GM18519 (cell line): ENCODE measurements at regions not wholly inside any gene's neighbourhood (a gene's known extent, or its start where the extent isn't known, plus 50 kb on each side); places are given as distances from the start of the nearest gene placed in this dataset.

ENCODE experiments used
- ATAC-seq: cut with Tn5 transposase; IDR thresholded peaks from one replicate; pipeline ENCODE4 v1.9.1; 2021; ENCODE audit warnings: mild to moderate bottlenecking, moderate library complexity; ENCODE audit not compliant: unreplicated experiment, low FRiP score

DNA sequence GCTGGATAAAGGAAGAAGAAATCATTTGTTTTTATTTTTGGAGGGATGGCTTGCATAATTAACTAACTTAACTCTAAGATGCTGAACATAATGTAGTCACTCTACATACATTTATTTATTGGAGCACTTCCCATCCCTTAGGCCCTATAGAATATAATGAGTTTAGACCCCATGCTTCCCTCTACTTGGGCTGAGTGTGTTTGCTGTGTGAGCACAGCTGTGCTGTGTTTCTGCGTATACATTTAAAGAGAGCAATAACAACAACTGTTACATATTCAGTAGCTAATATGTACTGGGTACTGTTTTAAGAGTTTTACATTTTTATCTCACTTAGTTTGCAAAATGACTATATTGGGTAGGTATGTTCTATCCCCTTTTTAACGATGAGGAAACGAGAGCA is 736.6 kb upstream of the NRSN1 start:
- ATAC-seq: no peak

DNA sequence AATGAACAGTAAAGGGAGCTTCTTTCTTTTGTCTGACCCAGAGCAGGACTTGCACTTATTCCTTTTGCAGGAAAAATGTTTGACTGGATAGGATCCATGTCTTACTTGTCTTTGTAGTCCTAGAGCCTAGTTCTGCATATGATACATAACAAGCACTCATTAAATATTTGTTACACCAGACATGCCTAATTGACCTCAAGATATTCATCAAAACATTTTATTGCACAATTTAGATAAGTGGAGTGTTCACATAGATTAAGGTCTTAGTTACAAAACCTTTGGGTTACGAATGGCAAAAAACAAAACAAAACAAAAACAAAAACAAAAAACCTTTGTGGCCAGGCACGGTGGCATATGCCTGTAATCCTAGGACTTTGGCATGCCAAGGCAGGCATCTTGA is 735.8 kb upstream of the NRSN1 start:
- ATAC-seq: no peak

DNA sequence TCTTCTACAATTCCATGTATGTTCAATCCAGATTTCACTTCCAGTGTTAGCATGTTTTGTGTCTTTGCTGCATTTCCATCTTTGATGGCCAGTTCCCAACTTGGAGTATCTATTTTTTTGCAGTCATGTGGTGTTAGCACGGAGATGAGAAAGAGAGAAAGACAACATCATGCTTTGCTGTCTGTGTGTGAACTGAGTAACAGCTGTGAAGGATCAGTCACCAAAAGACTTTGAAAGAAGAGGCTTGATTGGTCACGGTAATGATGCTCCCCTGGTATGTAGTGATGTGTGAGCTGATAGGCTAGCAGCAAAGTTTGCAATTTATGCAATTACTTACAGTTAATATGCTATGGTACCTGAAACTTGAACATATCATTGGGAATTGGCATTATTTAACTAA is 731.3 kb upstream of the NRSN1 start:
- ATAC-seq: no peak

DNA sequence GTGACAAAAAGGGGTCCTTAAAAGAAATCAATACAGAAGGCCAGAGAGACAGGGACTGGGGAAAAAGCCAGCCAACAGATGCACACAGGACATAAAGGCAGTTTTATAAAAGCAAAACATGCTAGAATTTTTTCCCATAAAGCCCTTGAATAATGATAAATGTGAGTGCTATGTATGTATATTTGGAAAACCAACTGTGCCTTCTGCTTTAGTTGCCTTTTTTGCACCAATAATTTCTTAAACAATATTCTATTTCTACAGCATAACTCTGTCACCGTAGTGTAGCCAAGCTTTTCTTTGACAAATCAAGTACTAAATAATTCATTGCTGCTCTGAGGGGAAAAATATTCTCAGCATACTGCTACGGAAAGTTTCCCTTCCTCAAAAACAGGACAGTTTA is 730.6 kb upstream of the NRSN1 start:
- ATAC-seq: no peak

DNA sequence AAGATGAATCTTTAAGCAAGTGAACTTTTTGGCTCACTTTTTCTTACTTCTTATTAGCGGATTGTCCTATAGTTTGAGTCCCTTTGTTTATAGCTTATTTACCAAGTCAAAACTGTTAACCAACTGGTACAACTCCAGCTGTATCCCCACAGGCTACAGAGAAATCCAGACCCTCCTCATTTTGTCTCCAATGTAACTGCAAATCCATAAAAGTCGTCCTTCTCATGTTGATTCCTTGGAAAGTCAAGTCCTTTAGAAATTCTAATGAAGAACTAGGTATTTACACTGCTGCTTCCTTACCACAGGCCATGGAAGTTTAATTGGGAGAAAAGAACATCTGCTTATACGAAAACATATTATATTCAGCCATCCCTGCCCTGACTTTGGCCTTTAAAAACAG is 729.1 kb upstream of the NRSN1 start:
- no peak for ATAC-seq

DNA sequence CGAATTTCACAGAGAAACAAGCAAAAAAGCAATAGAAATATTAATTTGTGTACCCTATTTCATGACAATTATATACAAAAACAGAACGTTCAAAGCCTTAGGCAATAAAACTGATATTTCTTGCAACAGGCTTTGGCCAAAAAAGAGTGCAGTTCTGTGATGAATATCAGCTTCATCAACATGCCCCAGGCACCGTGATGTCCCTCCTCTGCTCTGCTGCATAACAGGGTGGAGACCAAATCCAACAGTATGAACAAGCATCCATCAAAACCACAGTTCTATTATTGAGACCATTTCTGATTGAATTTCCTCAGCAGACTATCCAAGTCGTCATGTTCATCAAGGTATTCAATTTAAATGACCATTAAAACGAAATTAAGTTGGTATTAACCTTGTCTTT is 722.6 kb upstream of the NRSN1 start:
- ATAC-seq: no peak

DNA sequence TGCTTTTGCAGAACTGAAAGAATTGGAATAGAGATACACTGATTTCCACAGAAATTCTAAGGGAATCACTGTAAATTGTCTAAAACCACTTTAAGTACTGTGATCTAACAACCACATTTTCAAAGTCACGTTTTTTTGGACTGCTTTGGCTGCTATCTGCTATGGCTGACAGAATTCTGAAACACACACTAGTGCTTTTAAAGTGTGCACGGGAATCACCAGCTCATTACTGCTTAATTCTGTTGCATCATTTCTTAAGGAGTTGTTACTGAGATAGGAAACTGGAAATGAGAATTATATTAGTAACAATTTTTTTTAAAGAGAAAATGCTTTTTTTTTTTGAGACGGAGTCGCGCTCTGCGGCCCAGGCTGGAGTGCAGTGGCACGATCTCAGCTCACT is 716.5 kb upstream of the NRSN1 start:
- no peak for ATAC-seq

DNA sequence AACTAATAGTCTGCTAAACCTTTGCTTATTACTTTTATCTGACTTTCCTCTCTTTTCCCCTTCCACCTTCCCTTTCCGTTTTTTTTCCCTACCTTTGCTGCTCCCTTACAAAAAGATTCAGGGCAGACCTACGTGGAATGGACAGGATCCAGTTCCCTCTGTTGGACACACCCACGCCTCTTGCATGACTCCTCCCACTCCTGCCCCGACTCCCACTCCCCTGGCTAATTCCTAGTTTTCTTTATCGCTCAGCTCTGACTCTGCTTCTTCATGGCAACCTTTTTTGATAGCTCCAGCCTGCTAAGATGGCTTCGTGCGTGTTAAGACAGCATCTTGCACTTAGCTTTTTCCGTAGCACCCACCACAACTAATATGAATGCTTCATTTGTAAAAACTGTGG is 715.6 kb upstream of the NRSN1 start:
- no peak for ATAC-seq

DNA sequence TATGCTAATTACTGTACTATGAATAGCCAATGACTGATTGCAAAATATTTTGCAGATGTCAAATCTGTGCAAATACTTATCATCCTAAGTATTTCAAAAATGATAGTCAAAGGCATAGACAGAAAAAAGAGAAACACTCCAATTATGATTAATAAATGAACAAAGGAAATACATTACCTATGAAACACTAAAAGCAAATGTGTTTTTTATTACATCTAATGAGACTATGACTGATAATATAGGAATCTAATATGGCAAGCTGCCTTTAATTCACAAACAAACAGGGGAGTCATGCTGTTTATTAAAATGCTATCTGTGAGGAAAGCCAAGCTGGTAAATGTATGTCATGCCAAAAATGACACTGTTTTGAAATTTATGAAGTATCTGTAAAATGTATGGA is 713.2 kb upstream of the NRSN1 start:
- ATAC-seq: no peak

DNA sequence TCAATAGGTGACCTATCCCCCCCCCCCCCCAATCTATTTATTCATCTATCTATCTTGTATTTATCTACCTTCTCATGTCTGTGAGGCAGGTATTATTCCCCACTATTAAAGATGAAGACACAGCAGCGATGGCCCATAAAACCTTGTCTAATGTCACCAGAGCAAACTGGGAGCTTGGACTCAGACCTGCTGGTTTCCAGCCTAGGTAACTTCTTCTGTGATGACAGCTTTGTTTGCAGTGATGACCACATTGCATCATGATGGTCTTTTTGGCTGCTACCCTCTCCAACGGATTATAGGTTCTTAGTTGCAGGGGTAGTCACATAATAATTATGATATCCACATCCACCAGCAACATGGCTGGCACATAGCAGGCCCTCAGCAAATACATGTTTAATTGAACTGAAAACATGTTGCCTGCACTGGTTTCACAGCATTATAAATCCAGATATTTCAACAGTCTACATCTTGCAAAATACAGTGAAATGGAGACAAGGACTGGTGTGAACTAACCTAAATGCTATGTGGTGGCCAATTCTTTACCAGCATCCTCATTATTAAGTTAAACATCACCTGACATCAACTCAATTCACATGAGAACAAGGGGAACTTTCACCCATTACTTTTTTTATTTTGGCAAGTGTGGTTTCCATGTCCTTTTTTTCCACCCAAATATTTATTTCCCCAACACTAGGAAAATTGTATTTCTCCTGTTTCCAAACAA is 712.5 kb upstream of the NRSN1 start:
- ATAC-seq: no peak

DNA sequence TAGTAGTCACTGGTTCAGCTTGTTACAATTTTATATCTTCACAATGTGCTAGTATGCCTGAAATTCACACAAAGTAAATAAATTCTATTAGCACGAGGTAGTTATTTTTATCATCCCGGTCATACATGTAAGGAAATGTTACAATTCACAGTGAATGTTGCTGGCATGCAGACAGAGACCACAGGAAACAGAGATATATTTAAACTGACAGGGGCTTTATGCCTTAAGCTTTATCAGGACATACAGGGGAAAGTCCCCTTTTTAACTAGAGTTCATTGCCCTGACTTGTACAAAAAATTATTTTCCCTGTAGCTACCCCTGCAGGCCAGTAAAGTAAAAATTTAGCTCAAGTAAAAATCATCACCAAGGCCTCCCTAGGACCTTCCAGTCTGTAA is 712.0 kb upstream of the NRSN1 start:
- peak; percentile 69 for ATAC-seq

DNA sequence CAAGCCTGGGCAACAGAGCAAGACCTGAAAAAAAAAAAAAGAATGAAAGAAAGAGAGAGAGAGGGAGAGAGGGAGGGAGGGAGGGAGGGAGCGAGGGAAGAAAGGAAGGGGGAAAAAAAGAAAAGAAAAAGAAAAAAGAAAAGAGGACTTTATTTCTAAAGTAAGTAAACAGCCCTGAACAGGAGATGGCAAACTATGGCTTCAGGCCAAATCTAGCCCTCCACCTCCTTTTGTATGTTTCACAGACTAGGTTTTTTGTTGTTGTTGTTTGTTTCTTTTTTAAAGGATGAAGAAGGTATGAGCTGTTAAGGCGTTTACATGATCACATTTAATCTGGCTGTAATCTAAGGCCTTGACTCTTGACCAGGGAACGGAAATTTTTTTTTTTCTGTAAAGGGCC is 711.1 kb upstream of the NRSN1 start:
- no peak for ATAC-seq

DNA sequence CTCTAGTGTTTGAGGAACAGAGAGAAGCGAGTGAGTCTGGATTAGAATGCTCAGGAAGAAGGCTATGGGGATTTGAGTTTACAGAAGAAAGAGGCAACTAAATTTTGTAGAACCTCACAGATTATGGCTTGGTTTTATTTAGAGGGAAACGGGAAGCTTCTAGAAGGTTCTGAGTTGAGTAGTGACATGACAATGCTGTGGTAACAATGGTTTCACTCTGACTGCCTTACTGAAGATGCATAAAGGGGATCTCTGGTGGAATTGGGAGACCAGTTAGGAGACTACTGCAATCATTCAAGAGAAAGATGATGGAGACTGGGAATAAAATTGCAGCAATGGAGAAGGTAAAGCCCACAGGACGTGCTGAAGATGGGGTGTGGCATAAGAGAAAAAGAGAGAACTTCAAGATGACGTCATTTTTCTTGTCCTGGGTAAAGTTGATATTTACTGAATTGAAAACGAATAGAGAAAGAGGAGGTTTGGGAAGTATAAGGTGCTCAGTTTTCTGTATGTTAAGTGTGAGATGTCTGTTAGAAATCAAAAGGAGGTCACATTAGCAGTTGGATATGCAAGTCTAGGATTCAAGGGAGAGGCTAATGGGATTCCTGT is 710.1 kb upstream of the NRSN1 start:
- no peak for ATAC-seq

DNA sequence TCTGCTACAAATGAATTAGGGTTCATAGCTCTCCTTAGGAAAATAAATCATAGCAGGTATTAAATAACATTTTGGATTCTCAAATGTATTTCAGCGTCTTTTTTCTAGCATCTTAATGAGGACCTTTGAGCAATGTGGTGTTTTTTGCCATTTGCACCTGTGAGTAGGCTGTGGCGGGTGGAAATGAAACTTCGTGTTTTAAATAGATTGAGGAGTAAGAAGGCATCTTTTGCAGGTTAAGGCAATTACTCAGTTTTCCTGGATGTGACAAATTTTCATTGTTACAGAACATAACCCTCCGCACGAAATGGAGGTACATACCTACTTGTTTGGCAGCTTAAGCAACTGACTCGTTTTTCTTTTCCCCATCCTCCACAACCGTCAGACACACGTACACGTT is 708.9 kb upstream of the NRSN1 start:
- no peak for ATAC-seq

DNA sequence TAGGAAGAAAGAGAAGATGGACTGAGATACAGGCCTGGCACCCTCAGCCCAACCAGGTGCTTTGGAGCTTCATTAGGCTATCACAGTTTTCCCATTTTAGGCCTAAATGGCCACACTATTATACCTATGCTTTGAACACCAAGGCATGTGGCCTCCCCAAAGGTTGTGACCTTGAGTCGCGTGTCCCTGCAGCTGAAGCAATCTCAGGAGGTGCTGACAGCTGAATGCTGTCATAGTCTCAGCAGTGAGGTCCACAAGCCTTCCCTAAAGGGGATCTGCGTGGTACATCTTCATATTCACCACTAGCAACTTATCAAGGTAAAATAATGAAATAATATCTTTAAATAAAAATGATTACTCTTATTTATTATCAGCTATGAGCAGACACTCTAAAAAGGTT is 707.9 kb upstream of the NRSN1 start:
- ATAC-seq: no peak

DNA sequence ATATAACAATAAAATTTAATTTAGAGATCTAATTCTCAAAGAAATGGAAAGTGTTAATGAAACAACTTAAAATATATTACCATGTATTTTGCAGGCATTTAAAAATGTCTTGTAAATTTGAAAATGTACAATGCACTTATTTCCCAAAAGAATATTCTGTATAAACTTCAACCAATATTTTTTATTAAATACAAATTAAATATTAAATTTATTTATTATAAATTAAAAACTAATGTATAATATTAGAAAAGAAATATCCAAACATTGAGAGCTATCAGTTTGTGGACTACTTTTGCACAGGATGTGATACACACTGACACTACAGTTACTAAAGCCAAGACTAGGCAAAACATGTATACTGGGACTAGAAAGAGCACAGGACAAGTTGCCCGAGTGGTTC is 707.0 kb upstream of the NRSN1 start:
- ATAC-seq: no peak

DNA sequence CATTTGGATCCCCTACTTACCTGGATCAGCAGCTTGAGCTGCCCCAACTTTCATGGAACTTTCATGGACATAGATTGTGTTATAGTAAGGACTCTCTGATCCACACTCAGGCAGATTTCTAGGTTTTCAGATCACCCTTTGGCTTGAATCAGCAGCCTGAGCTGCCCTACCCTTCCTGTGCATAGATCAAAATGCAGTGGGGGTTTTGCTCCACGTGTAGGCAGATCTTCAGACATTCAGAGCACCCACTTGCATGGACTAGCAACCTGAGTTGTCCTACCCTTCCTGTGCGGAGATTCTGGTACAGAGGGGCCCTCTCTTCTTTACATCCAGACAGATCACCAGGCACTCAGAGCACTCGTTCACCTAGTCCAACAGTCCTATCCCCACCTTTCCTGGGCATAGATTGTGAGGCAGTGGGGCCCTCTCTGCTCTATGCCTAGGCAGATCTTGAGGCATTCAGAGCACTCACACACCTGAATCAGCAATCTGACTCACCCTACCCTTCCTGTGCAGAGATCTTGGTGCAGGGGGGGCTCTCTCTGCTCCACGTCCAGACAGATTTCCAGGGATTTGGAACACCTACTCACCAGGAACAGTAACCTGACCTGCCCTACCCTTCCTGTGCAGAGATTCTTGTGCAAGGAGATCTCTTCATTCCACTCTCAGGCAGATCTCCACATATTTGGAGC is 705.2 kb upstream of the NRSN1 start:
- ATAC-seq: no peak

DNA sequence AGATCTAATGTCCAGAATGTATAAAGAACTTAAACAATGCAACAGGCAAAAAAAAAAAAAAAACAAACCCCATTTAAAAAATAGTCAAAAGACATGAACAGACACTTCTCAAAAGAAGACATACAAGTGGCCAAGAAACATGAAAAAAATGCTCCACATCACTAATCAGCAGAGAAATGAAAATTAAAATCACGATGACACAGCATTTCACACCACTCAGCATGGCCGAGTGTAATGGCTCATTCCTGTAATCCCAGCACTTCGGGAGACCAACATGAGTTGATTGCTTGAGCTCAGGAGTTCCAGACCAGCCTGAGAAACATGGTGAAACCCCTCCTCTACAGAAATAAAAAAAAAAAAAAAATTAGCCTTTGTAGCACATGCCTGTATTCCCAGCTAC is 701.4 kb upstream of the NRSN1 start:
- no peak for ATAC-seq

DNA sequence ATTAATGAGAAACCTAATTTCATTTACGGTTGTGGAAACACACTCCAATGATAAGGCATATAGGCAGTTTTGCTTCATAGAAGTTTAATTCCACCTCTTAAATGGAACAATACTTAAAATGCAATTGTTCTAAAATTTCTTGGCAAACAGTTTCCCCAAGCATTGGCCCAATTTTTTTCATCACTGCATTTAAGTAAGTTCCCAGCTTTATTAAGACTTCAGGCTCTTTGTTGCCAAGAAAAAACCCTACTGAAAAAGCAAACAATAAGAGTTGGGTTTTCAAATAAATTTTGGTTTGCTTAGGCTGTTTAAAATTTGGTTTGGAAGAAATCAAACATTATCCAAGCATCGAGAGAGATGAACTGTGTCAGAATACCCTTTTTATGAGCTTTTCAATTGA is 690.9 kb upstream of the NRSN1 start:
- ATAC-seq: no peak

DNA sequence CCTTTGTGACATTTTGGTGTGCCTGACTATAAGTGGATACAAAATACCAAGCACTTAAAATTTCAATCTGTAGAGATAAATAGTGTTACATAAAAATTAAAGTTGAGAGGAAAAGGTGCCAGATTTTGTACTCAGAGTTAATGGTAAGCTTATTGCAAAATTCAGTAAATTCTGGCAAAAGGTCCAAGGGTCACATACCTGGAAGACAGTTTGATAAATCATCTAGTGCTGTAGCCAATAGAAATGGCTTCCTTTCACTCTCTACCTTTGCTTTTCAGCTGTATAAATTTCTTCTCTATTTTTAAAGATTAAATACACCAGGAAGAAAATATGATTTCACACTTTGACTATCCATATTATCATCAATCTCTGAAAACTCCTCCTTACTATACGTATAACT is 690.2 kb upstream of the NRSN1 start:
- ATAC-seq: no peak

DNA sequence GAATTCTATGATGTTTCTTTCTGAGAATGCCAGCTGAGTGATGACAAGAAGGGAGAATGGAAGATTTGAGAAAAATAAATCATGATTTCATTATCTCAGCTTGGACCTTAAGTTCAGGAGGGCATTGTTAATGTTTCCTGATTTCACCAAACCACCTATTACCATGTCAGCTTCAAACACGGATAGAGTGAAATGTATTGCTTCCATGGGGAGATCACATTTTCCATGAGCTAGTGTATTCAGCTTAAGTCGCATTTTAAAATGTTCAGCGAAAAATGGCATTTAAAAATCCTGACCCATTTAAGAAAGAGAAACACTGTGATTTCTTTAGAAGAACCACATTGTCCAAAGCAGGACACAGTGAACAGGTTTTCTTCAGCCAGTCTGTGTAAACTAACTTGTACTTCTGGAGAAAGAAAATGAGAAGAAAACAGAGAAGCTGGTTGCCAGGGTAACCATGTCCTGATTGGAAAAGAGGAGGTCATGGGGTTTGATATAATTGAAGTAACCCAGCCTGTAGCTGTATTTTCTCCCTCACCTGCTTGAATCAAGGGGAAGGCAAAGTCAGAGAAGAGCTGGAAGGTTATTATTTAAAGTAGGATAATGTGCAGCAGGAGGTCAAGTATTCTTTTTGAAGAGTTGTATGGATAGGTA is 684.1 kb upstream of the NRSN1 start:
- ATAC-seq: no peak
